ENCODE measurements at regions not wholly inside any gene's neighbourhood (a gene's known extent, or its start where the extent isn't known, plus 50 kb on each side); places are given as distances from the start of the nearest gene placed in this dataset.

DNA sequence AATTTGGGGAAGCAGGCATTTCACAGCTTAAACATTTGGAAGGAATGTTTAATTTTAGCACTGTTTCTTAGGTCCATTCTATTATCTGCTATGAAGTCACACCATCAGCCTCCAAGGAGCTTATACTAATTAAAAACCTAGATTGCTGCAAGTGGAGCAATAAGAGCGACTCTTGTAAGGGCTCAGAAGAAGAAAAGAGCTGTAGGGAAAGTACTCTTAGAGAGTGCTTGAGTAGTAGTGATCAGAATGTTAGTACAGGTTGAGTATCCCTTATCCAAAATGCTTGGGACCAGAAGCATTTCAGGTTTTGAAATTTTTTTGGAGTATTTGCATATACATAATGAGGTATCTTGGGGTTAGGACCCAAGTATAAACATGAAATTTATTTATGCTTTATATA lies 285.3 kb downstream of the UBE3D start:
- Histone ChIP-seq H3K36me3 (replicated peaks in 1 of 2; ENCODE audit: control insufficient read depth in 1 of 2, insufficient read depth in 2 of 2, low read length in 1 of 2) (no peaks in the 10 kb centered on the region), H3K4me1 (ENCODE audit: control insufficient read depth in 1 of 2, insufficient read depth in 2 of 2, low read depth in 1 of 2, low read length in 1 of 2) (peaks cover 0 to 1% of the 10 kb centered on the region in 2 experiments; a peak in 1 of 4 replicates), H3K4me2 (no peak overlapping the region), H4K20me1 (ENCODE audit: insufficient read depth) (no peaks in the 10 kb centered on the region), H3F3A (replicated peaks; ENCODE audit: insufficient read depth) (no peaks in the 10 kb centered on the region), H3K9ac (no peak overlapping the region), H3K27ac (ENCODE audit: low read depth in 2 of 2, low read length in 1 of 2) (no peak overlapping the region), H3K79me2 (ENCODE audit: insufficient read depth) (no peaks in the 10 kb centered on the region), H3K27me3 (ENCODE audit: insufficient read depth) (no peaks in the 10 kb centered on the region), H3K4me3 (ENCODE audit: low read depth in 2 of 2, low read length in 1 of 2) (no peak overlapping the region), H3K9me3 (no peaks in the 10 kb centered on the region), H3K9me2 (no peaks in the 10 kb centered on the region), H2AFZ (ENCODE audit: low read depth) (no peak overlapping the region)
- ChIA-PET CTCF (no interaction called here), POLR2A (no interaction called here)
- WGBS (ENCODE audit: low lambda C conversion rate): 76% methylated on average over 1 of the region's 1 CpG
- DNase-seq: no peak
- no peak for TF ChIP-seq NFIC (IDR thresholded peaks at IDR 0.05; ENCODE audit: borderline replicate concordance)
- no peak for TF ChIP-seq TAF1 (IDR thresholded peaks at IDR 0.05; ENCODE audit: borderline replicate concordance, low read depth, low read length)
- TF ChIP-seq, protein P1, sequence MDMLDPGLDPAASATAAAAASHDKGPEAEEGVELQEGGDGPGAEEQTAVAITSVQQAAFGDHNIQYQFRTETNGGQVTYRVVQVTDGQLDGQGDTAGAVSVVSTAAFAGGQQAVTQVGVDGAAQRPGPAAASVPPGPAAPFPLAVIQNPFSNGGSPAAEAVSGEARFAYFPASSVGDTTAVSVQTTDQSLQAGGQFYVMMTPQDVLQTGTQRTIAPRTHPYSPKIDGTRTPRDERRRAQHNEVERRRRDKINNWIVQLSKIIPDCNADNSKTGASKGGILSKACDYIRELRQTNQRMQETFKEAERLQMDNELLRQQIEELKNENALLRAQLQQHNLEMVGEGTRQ (IDR thresholded peaks at IDR 0.05; ENCODE audit: borderline replicate concordance, low read depth, low read length): no peak
- TF ChIP-seq RXRA (IDR thresholded peaks at IDR 0.05; ENCODE audit: borderline replicate concordance, low read depth): no peak
- TF ChIP-seq NRF1 (IDR thresholded peaks at IDR 0.05; ENCODE audit: low read depth, low read length): no peak
- TF ChIP-seq POLR2AphosphoS5 (IDR thresholded peaks at IDR 0.05; ENCODE audit: low read depth, low read length): no peak
- no peak for TF ChIP-seq FOSL2 (IDR thresholded peaks at IDR 0.05; ENCODE audit: borderline replicate concordance, low read depth)
- TF ChIP-seq CHD2 (IDR thresholded peaks at IDR 0.05; ENCODE audit: low read length, partially characterized antibody): no peak
- TF ChIP-seq MEF2A (IDR thresholded peaks at IDR 0.05; ENCODE audit: borderline replicate concordance, low read depth): no peak
- TF ChIP-seq, protein P2, sequence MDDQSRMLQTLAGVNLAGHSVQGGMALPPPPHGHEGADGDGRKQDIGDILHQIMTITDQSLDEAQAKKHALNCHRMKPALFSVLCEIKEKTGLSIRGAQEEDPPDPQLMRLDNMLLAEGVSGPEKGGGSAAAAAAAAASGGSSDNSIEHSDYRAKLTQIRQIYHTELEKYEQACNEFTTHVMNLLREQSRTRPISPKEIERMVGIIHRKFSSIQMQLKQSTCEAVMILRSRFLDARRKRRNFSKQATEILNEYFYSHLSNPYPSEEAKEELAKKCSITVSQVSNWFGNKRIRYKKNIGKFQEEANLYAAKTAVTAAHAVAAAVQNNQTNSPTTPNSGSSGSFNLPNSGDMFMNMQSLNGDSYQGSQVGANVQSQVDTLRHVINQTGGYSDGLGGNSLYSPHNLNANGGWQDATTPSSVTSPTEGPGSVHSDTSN (IDR thresholded peaks at IDR 0.05): no peak
- TF ChIP-seq ELF1 (IDR thresholded peaks at IDR 0.05): no peak
- no peak for TF ChIP-seq SMC3 (IDR thresholded peaks at IDR 0.05; ENCODE audit: low read depth, low read length)
- no peak for TF ChIP-seq FOXJ3 (CRISPR knock-in tag; IDR thresholded peaks at IDR 0.05)
- TF ChIP-seq YY1 (IDR thresholded peaks at IDR 0.05; ENCODE audit: low read depth): no peak
- TF ChIP-seq EZH2phosphoT487 (IDR thresholded peaks at IDR 0.05; ENCODE audit: borderline replicate concordance, low read depth): no peak
- no peak for TF ChIP-seq EP300 (IDR thresholded peaks at IDR 0.05; ENCODE audit: borderline replicate concordance in 1 of 2, low read depth in 1 of 2, low read length in 1 of 2)
- TF ChIP-seq, protein P3, sequence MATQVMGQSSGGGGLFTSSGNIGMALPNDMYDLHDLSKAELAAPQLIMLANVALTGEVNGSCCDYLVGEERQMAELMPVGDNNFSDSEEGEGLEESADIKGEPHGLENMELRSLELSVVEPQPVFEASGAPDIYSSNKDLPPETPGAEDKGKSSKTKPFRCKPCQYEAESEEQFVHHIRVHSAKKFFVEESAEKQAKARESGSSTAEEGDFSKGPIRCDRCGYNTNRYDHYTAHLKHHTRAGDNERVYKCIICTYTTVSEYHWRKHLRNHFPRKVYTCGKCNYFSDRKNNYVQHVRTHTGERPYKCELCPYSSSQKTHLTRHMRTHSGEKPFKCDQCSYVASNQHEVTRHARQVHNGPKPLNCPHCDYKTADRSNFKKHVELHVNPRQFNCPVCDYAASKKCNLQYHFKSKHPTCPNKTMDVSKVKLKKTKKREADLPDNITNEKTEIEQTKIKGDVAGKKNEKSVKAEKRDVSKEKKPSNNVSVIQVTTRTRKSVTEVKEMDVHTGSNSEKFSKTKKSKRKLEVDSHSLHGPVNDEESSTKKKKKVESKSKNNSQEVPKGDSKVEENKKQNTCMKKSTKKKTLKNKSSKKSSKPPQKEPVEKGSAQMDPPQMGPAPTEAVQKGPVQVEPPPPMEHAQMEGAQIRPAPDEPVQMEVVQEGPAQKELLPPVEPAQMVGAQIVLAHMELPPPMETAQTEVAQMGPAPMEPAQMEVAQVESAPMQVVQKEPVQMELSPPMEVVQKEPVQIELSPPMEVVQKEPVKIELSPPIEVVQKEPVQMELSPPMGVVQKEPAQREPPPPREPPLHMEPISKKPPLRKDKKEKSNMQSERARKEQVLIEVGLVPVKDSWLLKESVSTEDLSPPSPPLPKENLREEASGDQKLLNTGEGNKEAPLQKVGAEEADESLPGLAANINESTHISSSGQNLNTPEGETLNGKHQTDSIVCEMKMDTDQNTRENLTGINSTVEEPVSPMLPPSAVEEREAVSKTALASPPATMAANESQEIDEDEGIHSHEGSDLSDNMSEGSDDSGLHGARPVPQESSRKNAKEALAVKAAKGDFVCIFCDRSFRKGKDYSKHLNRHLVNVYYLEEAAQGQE (IDR thresholded peaks at IDR 0.05; ENCODE audit: low read depth, low read length): no peak
- TF ChIP-seq SIN3A (IDR thresholded peaks at IDR 0.05; ENCODE audit: borderline replicate concordance, low read depth, low read length): no peak
- TF ChIP-seq, protein P4, sequence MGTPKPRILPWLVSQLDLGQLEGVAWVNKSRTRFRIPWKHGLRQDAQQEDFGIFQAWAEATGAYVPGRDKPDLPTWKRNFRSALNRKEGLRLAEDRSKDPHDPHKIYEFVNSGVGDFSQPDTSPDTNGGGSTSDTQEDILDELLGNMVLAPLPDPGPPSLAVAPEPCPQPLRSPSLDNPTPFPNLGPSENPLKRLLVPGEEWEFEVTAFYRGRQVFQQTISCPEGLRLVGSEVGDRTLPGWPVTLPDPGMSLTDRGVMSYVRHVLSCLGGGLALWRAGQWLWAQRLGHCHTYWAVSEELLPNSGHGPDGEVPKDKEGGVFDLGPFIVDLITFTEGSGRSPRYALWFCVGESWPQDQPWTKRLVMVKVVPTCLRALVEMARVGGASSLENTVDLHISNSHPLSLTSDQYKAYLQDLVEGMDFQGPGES (IDR thresholded peaks at IDR 0.05; ENCODE audit: low read depth, low read length): no peak

Measured in SK-N-SH (cell line).